Glomerular visceral epithelial cell (primary cell): ENCODE measurements at regions not wholly inside any gene's neighbourhood (a gene's known extent, or its start where the extent isn't known, plus 50 kb on each side); places are given as distances from the start of the nearest gene placed in this dataset.
A peak's percentile ranks its signal among the peaks of the same experiment; 100 is the strongest.
"Not testable (repeated sequence)": the region's sequence is repeated elsewhere in the genome, so short reads cannot be mapped to it uniquely, and the experiment has no call there.

ENCODE experiments used
- DNase-seq: peaks from one replicate; pipeline ENCODE4 v3.0.0-alpha.2; 2016; ENCODE audit errors: extremely low spot score

DNA sequence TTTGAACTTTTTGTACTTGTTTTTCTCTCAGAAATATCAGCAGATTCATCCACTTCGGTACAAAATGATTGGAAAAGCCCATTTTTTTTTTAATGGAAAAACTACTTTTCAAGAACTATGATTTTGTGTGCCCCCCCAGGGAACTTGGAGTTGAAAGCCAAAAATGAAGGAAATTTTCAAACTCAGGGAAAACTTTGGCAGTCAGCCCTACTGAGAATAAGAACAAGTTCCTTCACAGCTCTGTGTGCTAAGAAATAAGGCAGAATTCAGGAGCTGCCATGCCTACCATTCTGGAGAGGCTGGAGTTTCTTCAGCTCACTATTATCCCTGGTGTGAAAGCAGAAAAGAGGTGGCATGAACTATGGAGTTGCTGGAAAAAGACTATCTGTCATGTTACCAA, 226.0 kb upstream of the SLC35G4 start:
- no peak for DNase-seq

DNA sequence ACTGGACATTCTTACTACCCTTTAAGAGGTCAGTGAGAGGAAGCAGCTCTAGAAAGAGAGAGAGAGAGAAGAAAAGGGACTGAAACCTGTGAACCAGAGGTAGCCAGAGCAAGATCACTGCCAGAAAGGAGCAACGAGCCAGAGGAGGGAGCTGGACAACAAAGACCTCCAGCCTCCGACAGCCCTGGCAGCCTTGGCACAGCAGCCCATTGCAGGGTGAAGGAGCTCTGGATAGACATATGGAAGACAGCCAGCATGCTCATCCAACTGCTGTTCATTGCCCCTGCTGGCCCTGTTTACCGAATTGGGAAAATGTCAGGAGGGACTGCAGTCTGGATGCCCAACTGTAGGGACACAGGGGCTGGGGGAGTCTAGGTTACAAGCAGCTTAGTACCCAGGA, 228.4 kb upstream of the SLC35G4 start:
- no peak for DNase-seq

DNA sequence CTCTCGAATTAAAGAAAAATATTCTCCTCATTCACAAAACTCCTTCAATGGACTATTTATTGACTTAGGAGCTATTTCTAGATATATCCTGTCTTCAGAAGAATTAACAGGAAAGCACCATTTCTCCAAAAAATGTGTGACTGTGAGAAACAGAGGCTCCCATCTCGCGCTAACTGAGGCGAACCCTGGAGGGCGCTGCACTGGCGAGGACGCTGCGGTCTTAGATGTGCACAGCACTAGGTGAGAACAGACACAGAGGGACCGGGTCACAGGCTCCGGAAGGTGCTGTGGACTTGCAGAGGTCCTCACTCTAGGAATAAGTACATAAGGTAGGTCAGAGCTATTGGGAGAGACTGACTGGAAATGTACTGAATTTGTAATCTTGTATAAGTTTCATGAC, 229.7 kb upstream of the SLC35G4 start:
- DNase-seq = no peak

DNA sequence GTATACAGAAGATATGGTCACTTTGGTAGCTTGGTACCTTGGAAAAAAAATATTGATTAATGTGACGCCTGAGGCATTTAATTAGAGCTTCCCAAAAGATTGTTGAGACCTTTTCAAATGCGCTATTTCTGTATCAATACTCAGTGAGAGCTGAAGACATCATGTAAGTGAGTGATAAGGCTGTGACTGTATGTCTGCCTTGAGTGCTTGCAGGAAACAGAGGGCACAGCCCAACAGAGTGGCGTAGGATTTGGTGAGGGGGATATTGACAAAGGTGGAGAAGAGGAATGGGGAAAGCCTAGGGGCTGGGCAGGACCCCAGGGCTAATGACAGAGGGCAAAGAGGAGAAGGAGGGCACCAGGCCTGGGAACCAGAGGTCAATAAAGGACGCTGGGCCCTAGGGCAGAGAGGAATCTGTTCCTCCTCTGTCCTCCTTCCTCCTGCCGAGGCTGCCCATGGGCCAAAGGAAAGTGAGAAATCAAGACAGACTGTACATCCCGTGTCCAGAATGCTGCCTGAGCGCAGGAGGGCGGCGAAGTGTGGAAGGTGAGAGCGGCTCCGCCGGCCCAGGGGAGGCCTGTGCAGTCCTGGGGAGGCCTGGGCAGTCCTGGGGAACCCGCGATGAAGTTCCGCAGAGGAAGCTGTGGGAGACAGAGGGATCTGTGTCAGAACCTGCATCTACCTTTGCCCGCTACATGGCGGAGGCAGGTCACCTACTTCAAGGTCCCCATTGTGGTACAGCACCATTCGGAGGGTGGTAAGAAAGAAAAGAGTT, 228.6 kb upstream of the PIEZO2 start:
- no peak for DNase-seq

- DNase-seq = no peak
These were observed 222.8 kb upstream of the PIEZO2 start for GRCh38 chr18:11372163-11372562.

GRCh38 chr18:11369556-11369955, 220.2 kb upstream of the PIEZO2 start:
- no peak for DNase-seq

DNA sequence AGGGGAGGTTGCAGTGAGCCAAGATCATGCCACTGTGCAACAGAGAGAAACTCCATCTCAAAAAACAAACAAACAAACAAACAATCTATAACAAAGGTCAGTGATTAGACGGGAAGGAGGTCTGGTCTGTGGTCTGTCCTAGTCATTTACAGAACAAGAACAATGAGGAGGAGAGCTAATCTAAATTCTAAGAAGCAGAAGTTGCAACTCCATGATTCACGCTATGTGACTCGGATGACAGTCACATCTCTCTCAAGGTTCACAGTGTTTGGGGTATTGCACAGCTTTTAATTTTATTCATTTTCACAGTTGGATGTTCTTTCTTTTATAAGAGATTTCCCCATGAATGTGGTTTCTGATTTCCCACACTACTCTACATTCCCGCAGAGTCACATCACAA, 218.7 kb upstream of the PIEZO2 start:
- DNase-seq = no peak

- no peak for DNase-seq
These were observed 218.0 kb upstream of the PIEZO2 start for GRCh38 chr18:11367351-11367750.

DNA sequence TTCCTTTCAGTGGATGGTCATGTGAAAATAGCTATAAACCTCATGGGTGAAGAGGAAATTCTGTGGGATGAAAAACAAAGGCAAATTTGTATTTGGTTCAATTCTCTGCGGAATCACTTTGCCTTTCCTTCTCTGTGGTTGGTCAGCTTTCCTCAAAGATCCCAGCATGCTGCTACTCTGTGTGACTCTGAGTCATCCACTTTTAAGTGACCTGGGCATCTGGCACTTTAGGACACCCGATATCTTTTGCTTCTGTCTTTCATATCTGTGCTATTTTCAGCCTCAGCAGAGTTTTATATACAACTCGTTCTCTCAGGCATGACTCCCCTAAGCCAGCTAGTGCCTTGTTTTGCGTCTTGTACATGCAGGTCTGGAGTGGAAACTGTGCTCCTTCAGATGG, 217.0 kb upstream of the PIEZO2 start:
- DNase-seq = no peak

GRCh38 chr18:11362856-11363255, 213.5 kb upstream of the PIEZO2 start:
- no peak for DNase-seq

DNA sequence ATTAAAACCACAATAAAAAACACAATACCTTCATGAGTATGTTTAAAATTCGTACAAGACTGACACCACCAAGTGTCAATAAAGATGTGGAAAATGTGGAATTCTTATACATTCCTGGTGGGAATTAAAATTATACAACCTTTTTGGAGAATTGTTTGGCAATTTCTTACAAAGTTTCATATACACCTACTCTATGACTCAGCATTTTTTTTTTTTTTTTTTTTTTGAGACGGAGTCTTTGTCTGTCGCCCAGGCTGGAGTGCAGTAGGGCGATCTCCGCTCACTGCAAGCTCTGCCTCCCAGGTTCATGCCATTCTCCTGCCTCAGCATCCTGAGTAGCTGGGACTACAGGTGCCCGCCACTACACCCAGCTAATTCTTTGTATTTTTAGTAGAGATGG, 212.5 kb upstream of the PIEZO2 start:
- not testable (repeated sequence) for DNase-seq

DNA sequence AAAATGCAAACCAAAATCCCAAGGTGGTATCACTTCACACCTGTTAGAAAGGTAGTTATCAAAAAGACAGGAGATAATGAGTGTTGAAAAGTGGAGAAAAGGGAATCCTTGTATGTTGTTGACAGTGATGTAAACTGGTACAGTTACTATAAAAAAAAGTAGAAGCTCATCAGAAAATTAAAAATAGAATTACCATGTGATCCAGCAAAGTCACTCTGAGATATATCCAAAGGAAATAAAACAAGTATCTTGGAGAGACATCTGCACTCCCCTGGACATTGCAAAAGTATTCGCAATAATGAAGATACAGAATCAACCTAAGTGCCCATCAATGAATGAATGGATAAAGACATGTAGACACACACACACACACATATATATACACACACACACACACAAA, 208.3 kb upstream of the PIEZO2 start:
- no peak for DNase-seq

DNA sequence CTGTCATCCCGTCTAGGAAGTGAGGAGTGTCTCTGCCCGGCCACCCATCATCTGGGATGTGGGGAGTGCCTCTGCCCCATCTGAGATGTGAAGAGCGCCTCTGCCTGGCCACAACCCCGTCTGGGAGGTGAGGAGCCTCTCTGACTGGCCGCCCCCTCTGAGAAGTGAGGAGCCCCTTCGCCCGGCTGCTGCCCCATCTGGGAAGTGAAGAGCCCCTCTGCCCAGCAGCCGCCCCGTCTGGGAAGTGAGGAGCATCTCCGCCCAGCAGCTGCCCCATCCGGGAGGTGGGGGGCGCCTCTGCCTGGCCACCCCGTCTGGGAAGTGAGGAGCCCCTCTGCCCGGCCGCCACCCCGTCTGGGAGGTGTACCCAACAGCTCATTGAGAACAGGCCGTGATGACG, 195.2 kb upstream of the PIEZO2 start:
- DNase-seq = not testable (repeated sequence)

DNA sequence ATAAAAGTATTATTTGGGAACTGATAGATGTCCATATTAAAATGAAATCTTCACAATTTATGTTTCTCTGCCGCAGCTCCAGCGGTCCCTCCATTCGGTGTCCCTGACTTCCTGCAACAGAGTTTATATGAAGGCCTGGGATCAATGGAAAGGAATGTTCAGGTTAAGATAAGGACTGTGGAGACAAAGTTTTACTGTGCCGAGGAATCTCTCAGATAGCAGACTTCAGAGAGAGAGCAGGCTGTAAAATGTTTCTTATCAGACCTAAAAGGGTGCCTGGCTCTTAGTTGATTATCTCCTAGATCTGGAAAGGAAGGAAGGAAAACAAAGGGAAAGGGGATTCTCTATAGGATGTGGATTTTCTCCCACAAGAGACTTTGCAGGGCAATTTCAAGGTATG, 193.7 kb upstream of the PIEZO2 start:
- DNase-seq = no peak

DNA sequence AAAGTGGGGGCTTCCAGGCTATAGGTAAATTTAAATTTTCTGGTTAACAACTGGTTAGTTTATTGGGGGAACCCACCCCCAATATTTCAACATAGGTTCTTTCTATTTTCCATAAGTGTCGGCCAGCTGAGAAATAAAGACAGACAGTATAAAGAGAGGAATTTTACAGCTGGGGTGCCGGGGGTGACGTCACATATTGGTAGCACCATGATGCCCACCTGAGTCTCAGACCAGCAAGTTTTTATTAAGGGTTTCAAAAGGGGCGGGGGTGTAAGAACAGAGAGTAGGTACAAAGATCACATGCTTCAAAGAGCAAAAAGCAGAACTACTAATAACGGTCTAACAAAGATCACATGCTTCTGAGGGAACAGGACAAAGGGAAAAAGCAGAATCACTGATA, 192.7 kb upstream of the PIEZO2 start:
- DNase-seq = not testable (repeated sequence)

GRCh38 chr18:11339188-11339775, 189.9 kb upstream of the PIEZO2 start:
- no peak for DNase-seq

DNA sequence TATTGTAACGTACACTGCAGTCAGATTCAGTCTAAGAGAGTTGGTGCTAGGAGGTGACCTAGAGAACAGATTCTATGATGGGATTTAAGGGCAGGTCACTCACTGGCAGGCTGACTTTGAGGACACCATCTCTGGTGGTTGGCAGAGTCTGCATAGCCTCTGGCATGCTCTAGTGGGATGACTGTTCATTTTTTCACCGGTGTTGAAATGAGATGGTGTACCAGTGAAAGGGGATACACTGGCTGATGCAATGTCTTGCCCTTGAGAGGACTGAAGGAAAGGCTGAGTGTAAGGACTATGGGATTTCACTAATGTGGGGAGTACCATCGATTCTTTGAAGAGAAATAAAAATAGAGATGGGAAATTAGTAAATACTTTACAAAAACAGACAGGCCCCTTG, 186.9 kb upstream of the PIEZO2 start:
- no peak for DNase-seq

GRCh38 chr18:11327391-11328009, 178.1 kb upstream of the PIEZO2 start:
- DNase-seq = no peak

GRCh38 chr18:11324956-11325882, 175.8 kb upstream of the PIEZO2 start:
- peak; percentile 74 for DNase-seq

- no peak for DNase-seq
These were observed 175.1 kb upstream of the PIEZO2 start for GRCh38 chr18:11324510-11324909.

- DNase-seq = peak; percentile 48
These were observed 174.0 kb upstream of the PIEZO2 start for GRCh38 chr18:11323359-11323819.

DNA sequence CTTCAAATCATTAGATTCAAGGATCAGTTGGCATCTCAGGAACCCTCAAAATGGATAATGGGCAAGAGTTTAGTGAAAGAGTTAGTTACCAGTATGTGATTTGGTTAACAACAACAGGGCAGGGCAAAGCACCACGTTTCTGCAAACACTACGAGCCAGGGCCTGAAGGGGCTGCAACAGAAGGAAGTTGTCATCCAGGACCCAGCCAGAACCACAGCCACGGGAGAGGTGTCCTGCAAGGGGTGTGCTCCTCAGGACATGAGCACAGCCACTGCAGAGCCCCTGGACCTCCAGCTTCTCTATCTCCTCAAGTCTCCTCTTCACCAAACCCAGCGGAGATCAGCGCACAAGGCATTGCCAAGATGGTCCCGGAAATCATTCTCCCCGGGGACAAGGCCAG, 173.3 kb upstream of the PIEZO2 start:
- no peak for DNase-seq
